B cell (primary cell): ENCODE measurements at regions not wholly inside any gene's neighbourhood (a gene's known extent, or its start where the extent isn't known, plus 50 kb on each side); places are given as distances from the start of the nearest gene placed in this dataset.

Source experiments
- ATAC-seq: fragments of 200-7000 bp; cut with Tn5 transposase; one replicate; pipeline ENCODE4 v1.10.0; 2021; ENCODE audit warnings: low read depth, mild to moderate bottlenecking, moderate number of reproducible peaks, moderate library complexity
- CTCF ChIA-PET: fragments of 350-600 bp; sonication (Branson Sonifier 250); formaldehyde crosslinking; loops from one replicate; lab custom pipeline; 2021; ENCODE audit warnings: antibody characterized with exemption, inconsistent platforms; lab: Charles Lee
- POLR2A ChIA-PET: fragments of 350-600 bp; sonication (Branson Sonifier 250); formaldehyde crosslinking; loops from one replicate; lab custom pipeline; 2021; ENCODE audit warnings: antibody characterized with exemption; lab: Charles Lee
- DNase-seq: peaks from one replicate; pipeline ENCODE4 v3.0.0; 2013
- H2AFZ ChIP-seq: 2 replicates; pipeline ENCODE4 v1.6.1; 2012; ENCODE audit warnings: mild to moderate bottlenecking, low read depth, low read length; ENCODE audit not compliant: insufficient read depth, poor library complexity, severe bottlenecking
- H3K27ac ChIP-seq, 2 donors: 1 replicate in 1 of 2; 2 replicates in 1 of 2; pipeline ENCODE4 v1.5.1; 2012 to 2013; ENCODE audit warnings: low read length in 2 of 2, mild to moderate bottlenecking in 2 of 2, moderate library complexity in 1 of 2
- H3K27me3 ChIP-seq, 4 experiments: fragments of 200-600 bp in 1 of 4; sonication (generic) in 1 of 4; replicated peaks in 1 of 4; 1 replicate in 2 of 4; 2 replicates in 2 of 4; pipeline versions ENCODE4 v1.6.1 to v1.7.0; 2013 to 2016; ENCODE audit warnings: low read length in 3 of 4, mild to moderate bottlenecking in 2 of 4, mixed read lengths in 1 of 4, moderate library complexity in 1 of 4; ENCODE audit not compliant: insufficient read depth in 4 of 4, control insufficient read depth in 3 of 4; ENCODE audit errors: control extremely low read depth in 1 of 4
- H3K36me3 ChIP-seq, 2 experiments: replicated peaks in 1 of 2; 1 replicate in 1 of 2; 2 replicates in 1 of 2; pipeline versions ENCODE4 v1.6.1 to v1.7.1; 2013; ENCODE audit warnings: low read length in 1 of 2; ENCODE audit not compliant: insufficient read depth in 2 of 2, control insufficient read depth in 1 of 2; ENCODE audit errors: control extremely low read depth in 1 of 2, extremely low read depth in 1 of 2
- H3K4me1 ChIP-seq, 2 donors: fragments of 200-600 bp in 1 of 2; sonication (generic) in 1 of 2; 1 replicate in 1 of 2; 2 replicates in 1 of 2; pipeline versions ENCODE4 v1.5.1 to v1.6.1; 2013 to 2017; ENCODE audit warnings: low read length in 2 of 2; ENCODE audit not compliant: control insufficient read depth in 2 of 2, insufficient read depth in 2 of 2
- H3K4me2 ChIP-seq: replicated peaks from 2 replicates; pipeline ENCODE3; 2012; ENCODE audit warnings: mild to moderate bottlenecking, low read depth, low read length; ENCODE audit not compliant: poor library complexity, severe bottlenecking
- H3K4me3 ChIP-seq, 5 experiments: fragments of 200-600 bp in 1 of 5; sonication (generic) in 1 of 5; 1 replicate in 3 of 5; 2 replicates in 2 of 5; pipeline versions ENCODE4 v1.5.1 to v1.7.0; 2011 to 2016; ENCODE audit warnings: low read length in 4 of 5, mild to moderate bottlenecking in 4 of 5, low read depth in 2 of 5, control low read depth in 1 of 5, moderate library complexity in 1 of 5; ENCODE audit not compliant: insufficient read depth in 1 of 5; ENCODE audit errors: control extremely low read depth in 1 of 5, extremely low read depth in 1 of 5
- H3K79me2 ChIP-seq: fragments of 200-600 bp; sonication (generic); one replicate; pipeline ENCODE4 v1.6.0; 2016; ENCODE audit warnings: low read length; ENCODE audit not compliant: control insufficient read depth, insufficient read depth
- H3K9ac ChIP-seq: fragments of 200-600 bp; sonication (generic); 2 replicates; pipeline ENCODE4 v1.6.1; 2017; ENCODE audit warnings: mild to moderate bottlenecking, low read length, moderate library complexity
- H3K9me3 ChIP-seq, 3 donors: one replicate each; pipeline versions ENCODE4 v1.6.1 to v1.7.1; 2013; ENCODE audit warnings: low read length in 2 of 3; ENCODE audit not compliant: control insufficient read depth in 2 of 3, insufficient read depth in 1 of 3; ENCODE audit errors: control extremely low read depth in 1 of 3
- H4K20me1 ChIP-seq: 2 replicates; pipeline ENCODE4 v1.6.0; 2012; ENCODE audit warnings: mild to moderate bottlenecking, low read length; ENCODE audit not compliant: insufficient read depth, control insufficient read depth, poor library complexity, severe bottlenecking
- H3K27ac Mint-ChIP-seq: one replicate; pipeline ENCODE4 v1.8.0; 2021; ENCODE audit warnings: mixed read lengths
- H3K27me3 Mint-ChIP-seq: one replicate; pipeline ENCODE4 v1.8.0; 2021; ENCODE audit warnings: mixed read lengths
- H3K4me1 Mint-ChIP-seq: one replicate; pipeline ENCODE4 v1.8.0; 2021; ENCODE audit warnings: mixed read lengths
- H3K4me3 Mint-ChIP-seq: one replicate; pipeline ENCODE4 v1.8.0; 2021; ENCODE audit warnings: mixed read lengths
- H3K9me3 Mint-ChIP-seq: one replicate; pipeline ENCODE4 v1.8.0; 2022; ENCODE audit warnings: mixed read lengths; ENCODE audit not compliant: insufficient read depth
- EZH2 ChIP-seq: IDR thresholded peaks from 2 replicates; pipeline ENCODE4 v1.6.1; 2012; ENCODE audit warnings: borderline replicate concordance, low read depth, mild to moderate bottlenecking, moderate library complexity, low read length; ENCODE audit not compliant: insufficient read depth, poor library complexity, severe bottlenecking
- WGBS: methylation state at CpG from one replicate; pipeline ENCODE4 v1.1.5; 2013; ENCODE audit warnings: missing lambda C conversion rate; ENCODE audit not compliant: insufficient coverage; 5-methylcytosine and 5-hydroxymethylcytosine counted together
- intact Hi-C: fragments of 100-400 bp; cut with micrococcal nuclease; formaldehyde crosslinking; loops from one replicate; pipeline ENCODE4 v1.10.0; 2022
- TF ChIP-seq, protein P1 (sequence below): fragments of 200-600 bp; IDR thresholded peaks from one replicate; pipeline ENCODE4 v1.8.0; 2022; ENCODE audit warnings: antibody characterized with exemption, mild to moderate bottlenecking

DNA sequence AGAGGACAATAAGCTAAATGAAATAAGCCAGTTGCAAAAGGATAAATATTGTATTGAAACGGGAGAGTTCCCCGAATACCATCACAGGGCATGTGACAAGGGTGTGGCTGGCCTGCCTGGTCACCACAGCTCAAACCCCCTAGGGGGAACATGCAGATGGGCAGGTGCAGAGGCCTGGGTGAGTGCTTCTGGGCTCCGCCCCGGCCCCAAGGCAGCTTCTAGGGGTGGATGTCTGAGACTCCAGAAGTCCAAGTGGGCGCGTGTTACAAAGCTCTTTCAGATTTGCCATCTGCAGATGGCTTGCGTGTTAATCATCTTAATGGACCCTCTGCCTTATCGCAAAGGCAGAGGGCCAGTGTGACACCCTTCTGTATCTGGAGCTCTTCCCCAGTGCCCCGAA lies 559.2 kb upstream of the IMPG1 start:
- Histone ChIP-seq H3K4me3 (no peak overlapping the region), H2AFZ (no peak overlapping the region), H3K9ac (no peak overlapping the region), H3K4me1 (no peaks in the 10 kb centered on the region), H3K4me2 (no peak overlapping the region), H4K20me1 (no peaks in the 10 kb centered on the region), H3K9me3 (peaks cover 0 to 29% (median 0%) of the 10 kb centered on the region in 3 donors), H3K36me3 (no peaks in the 10 kb centered on the region), H3K27me3 (no peaks in the 10 kb centered on the region), H3K27ac (no peak overlapping the region), H3K79me2 (no peaks in the 10 kb centered on the region)
- Mint-ChIP-seq H3K9me3 (no peaks in the 10 kb centered on the region), H3K27ac (no peak overlapping the region), H3K4me1 (no peaks in the 10 kb centered on the region), H3K4me3 (no peak overlapping the region), H3K27me3 (no peaks in the 10 kb centered on the region)
- DNase-seq (no peak), ATAC-seq (no peak)
- TF ChIP-seq EZH2: no peak
- TF ChIP-seq, protein P1, sequence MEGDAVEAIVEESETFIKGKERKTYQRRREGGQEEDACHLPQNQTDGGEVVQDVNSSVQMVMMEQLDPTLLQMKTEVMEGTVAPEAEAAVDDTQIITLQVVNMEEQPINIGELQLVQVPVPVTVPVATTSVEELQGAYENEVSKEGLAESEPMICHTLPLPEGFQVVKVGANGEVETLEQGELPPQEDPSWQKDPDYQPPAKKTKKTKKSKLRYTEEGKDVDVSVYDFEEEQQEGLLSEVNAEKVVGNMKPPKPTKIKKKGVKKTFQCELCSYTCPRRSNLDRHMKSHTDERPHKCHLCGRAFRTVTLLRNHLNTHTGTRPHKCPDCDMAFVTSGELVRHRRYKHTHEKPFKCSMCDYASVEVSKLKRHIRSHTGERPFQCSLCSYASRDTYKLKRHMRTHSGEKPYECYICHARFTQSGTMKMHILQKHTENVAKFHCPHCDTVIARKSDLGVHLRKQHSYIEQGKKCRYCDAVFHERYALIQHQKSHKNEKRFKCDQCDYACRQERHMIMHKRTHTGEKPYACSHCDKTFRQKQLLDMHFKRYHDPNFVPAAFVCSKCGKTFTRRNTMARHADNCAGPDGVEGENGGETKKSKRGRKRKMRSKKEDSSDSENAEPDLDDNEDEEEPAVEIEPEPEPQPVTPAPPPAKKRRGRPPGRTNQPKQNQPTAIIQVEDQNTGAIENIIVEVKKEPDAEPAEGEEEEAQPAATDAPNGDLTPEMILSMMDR: no peak
- ChIA-PET CTCF (no interaction called here), POLR2A (no interaction called here)
- intact Hi-C loops: no loop called here
- 88% methylated on average over 8 of the region's 9 CpGs for WGBS

DNA sequence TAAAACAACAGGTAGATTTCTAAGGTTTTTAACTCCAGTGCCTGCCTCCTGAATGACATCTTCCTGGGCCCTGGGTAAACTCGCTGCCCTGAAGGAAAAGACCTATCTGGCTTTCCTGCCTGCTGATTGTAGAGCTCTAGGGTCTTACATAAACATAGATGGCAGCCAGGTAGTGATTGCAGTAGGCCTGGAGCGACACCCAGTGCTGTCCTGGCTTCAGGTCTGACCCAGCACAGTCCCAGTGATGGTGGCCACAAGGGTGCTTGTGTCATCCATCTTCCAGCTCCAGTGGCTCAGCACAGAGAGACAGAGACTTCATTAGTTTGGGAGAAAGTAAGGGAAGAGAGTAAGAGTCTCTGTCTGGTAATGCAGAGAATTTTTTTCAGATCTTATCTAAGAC lies 542.9 kb upstream of the IMPG1 start:
- no peaks in the 10 kb centered on the region for H3K36me3 ChIP-seq
- Mint-ChIP-seq H3K9me3 (no peaks in the 10 kb centered on the region), H3K4me3 (no peak overlapping the region), H3K27ac (no peak overlapping the region), H3K4me1 (no peaks in the 10 kb centered on the region), H3K27me3 (no peaks in the 10 kb centered on the region)
- POLR2A ChIA-PET: no interaction called here
- DNase-seq: no peak
- H4K20me1 ChIP-seq: no peaks in the 10 kb centered on the region
- no peak overlapping the region for H2AFZ ChIP-seq
- H3K4me2 ChIP-seq: no peak overlapping the region
- no peak overlapping the region for H3K27ac ChIP-seq
- no peaks in the 10 kb centered on the region for H3K27me3 ChIP-seq
- H3K4me3 ChIP-seq: no peak overlapping the region
- TF ChIP-seq EZH2: no peak
- no peaks in the 10 kb centered on the region for H3K4me1 ChIP-seq
- no peak for ATAC-seq
- H3K79me2 ChIP-seq: no peaks in the 10 kb centered on the region
- 59% methylated on average over 2 of the region's 2 CpGs for WGBS
- H3K9me3 ChIP-seq: no peaks in the 10 kb centered on the region
- intact Hi-C loops: no loop called here
- CTCF ChIA-PET: no interaction called here
- H3K9ac ChIP-seq: no peak overlapping the region
